ENCODE measurements at regions not wholly inside any gene's neighbourhood (a gene's known extent, or its start where the extent isn't known, plus 50 kb on each side); places are given as distances from the start of the nearest gene placed in this dataset.

GRCh38 chr1:227437495-227438008 lies 119.3 kb upstream of the CDC42BPA start:
- peak; percentile 22 to 74 (median 56) for TF ChIP-seq CTCF (IDR thresholded peaks at IDR 0.05)
- TF ChIP-seq POLR2A (IDR thresholded peaks at IDR 0.05), result no peak

Data from heart left ventricle (tissue), 13 donors.